ENCODE measurements at regions not wholly inside any gene's neighbourhood (a gene's known extent, or its start where the extent isn't known, plus 50 kb on each side); places are given as distances from the start of the nearest gene placed in this dataset.

GRCh38 chr4:131113704-131114103, 2017.8 kb downstream of the C4orf33 start:
- no peaks in the 10 kb centered on the region for H3K36me3 ChIP-seq (ENCODE audit: control insufficient read depth, insufficient read depth, low read length)
- no peak overlapping the region for H3K4me2 ChIP-seq (ENCODE audit: low read length)
- H3K4me1 ChIP-seq: no peaks in the 10 kb centered on the region
- H3K27ac ChIP-seq: no peak overlapping the region
- H3K4me3 ChIP-seq (ENCODE audit: low read depth, low read length): no peak overlapping the region
- no peaks in the 10 kb centered on the region for H3K27me3 ChIP-seq (ENCODE audit: control insufficient read depth, insufficient read depth, low read length)
- no peak overlapping the region for H2AFZ ChIP-seq
- no peaks in the 10 kb centered on the region for H3K9me3 ChIP-seq (ENCODE audit: control insufficient read depth, low read length)
- no peaks in the 10 kb centered on the region for H3K79me2 ChIP-seq
- TF ChIP-seq CTCF (IDR thresholded peaks at IDR 0.05): no peak
- no peak overlapping the region for H3K9ac ChIP-seq

- Histone ChIP-seq H3K27ac (no peak overlapping the region), H3K4me1 (no peaks in the 10 kb centered on the region), H3K4me3 (ENCODE audit: low read depth, low read length) (no peak overlapping the region), H3K36me3 (ENCODE audit: control insufficient read depth, insufficient read depth, low read length) (no peaks in the 10 kb centered on the region), H3K4me2 (ENCODE audit: low read length) (no peak overlapping the region), H2AFZ (no peak overlapping the region), H3K9me3 (ENCODE audit: control insufficient read depth, low read length) (no peaks in the 10 kb centered on the region), H3K9ac (no peak overlapping the region), H3K27me3 (ENCODE audit: control insufficient read depth, insufficient read depth, low read length) (no peaks in the 10 kb centered on the region), H3K79me2 (no peaks in the 10 kb centered on the region)
- TF ChIP-seq CTCF (IDR thresholded peaks at IDR 0.05): no peak
Observed at GRCh38 chr4:131119661-131120060, 2023.7 kb downstream of the C4orf33 start.

GRCh38 chr4:131137196-131137595, 2011.9 kb upstream of the PCDH10 start:
- Histone ChIP-seq H3K9ac (no peak overlapping the region), H3K4me1 (no peaks in the 10 kb centered on the region), H3K4me3 (ENCODE audit: low read depth, low read length) (no peak overlapping the region), H2AFZ (no peak overlapping the region), H3K9me3 (ENCODE audit: control insufficient read depth, low read length) (no peaks in the 10 kb centered on the region), H3K79me2 (no peaks in the 10 kb centered on the region), H3K4me2 (ENCODE audit: low read length) (no peak overlapping the region), H3K27ac (no peak overlapping the region), H3K36me3 (ENCODE audit: control insufficient read depth, insufficient read depth, low read length) (no peaks in the 10 kb centered on the region), H3K27me3 (ENCODE audit: control insufficient read depth, insufficient read depth, low read length) (no peaks in the 10 kb centered on the region)
- TF ChIP-seq CTCF (IDR thresholded peaks at IDR 0.05): no peak

GRCh38 chr4:131159261-131159660, 1989.8 kb upstream of the PCDH10 start:
- no peaks in the 10 kb centered on the region for H3K4me1 ChIP-seq
- no peak for TF ChIP-seq CTCF (IDR thresholded peaks at IDR 0.05)
- no peak overlapping the region for H3K4me2 ChIP-seq (ENCODE audit: low read length)
- no peak overlapping the region for H3K27ac ChIP-seq
- no peaks in the 10 kb centered on the region for H3K27me3 ChIP-seq (ENCODE audit: control insufficient read depth, insufficient read depth, low read length)
- no peak overlapping the region for H2AFZ ChIP-seq
- H3K36me3 ChIP-seq (ENCODE audit: control insufficient read depth, insufficient read depth, low read length): no peaks in the 10 kb centered on the region
- H3K4me3 ChIP-seq (ENCODE audit: low read depth, low read length): no peak overlapping the region
- no peaks in the 10 kb centered on the region for H3K79me2 ChIP-seq
- no peak overlapping the region for H3K9ac ChIP-seq
- H3K9me3 ChIP-seq (ENCODE audit: control insufficient read depth, low read length): no peaks in the 10 kb centered on the region

- no peak overlapping the region for H2AFZ ChIP-seq
- no peaks in the 10 kb centered on the region for H3K4me1 ChIP-seq
- no peaks in the 10 kb centered on the region for H3K9me3 ChIP-seq (ENCODE audit: control insufficient read depth, low read length)
- no peak overlapping the region for H3K9ac ChIP-seq
- H3K27ac ChIP-seq: no peak overlapping the region
- H3K36me3 ChIP-seq (ENCODE audit: control insufficient read depth, insufficient read depth, low read length): no peaks in the 10 kb centered on the region
- no peak overlapping the region for H3K4me3 ChIP-seq (ENCODE audit: low read depth, low read length)
- H3K79me2 ChIP-seq: no peaks in the 10 kb centered on the region
- H3K27me3 ChIP-seq (ENCODE audit: control insufficient read depth, insufficient read depth, low read length): no peaks in the 10 kb centered on the region
- H3K4me2 ChIP-seq (ENCODE audit: low read length): no peak overlapping the region
- TF ChIP-seq CTCF (IDR thresholded peaks at IDR 0.05): no peak
Observed at GRCh38 chr4:131192318-131192717, 1956.8 kb upstream of the PCDH10 start.
